ENCODE measurements at regions not wholly inside any gene's neighbourhood (a gene's known extent, or its start where the extent isn't known, plus 50 kb on each side); places are given as distances from the start of the nearest gene placed in this dataset.

- TF ChIP-seq EZH2 (optimal IDR thresholded peaks at IDR 0.05; ENCODE audit: low read depth, low read length), result no peak
- no peak for TF ChIP-seq CTCF (IDR thresholded peaks at IDR 0.05; ENCODE audit: low read length)
- TF ChIP-seq EZH2phosphoT487 (IDR thresholded peaks at IDR 0.05; ENCODE audit: low read length), result no peak
Measured at GRCh38 chrX:8233091-8233490, 62.0 kb upstream of the VCX2 start.
